Osteocyte (in vitro differentiated cells): ENCODE measurements at regions not wholly inside any gene's neighbourhood (a gene's known extent, or its start where the extent isn't known, plus 50 kb on each side); places are given as distances from the start of the nearest gene placed in this dataset.
A peak's percentile ranks its signal among the peaks of the same experiment; 100 is the strongest.

Experiments used
- DNase-seq: peaks from one replicate; pipeline ENCODE4 v3.0.0; 2021; ENCODE audit warnings: mixed read lengths; ENCODE audit not compliant: unreplicated experiment; ENCODE audit errors: extremely low spot score
- H3K27ac Mint-ChIP-seq: one replicate; pipeline ENCODE4 v1.8.0; 2021; ENCODE audit warnings: mild to moderate bottlenecking, mixed read lengths; ENCODE audit not compliant: unreplicated experiment
- H3K27me3 Mint-ChIP-seq: one replicate; pipeline ENCODE4 v1.8.0; 2021; ENCODE audit warnings: mixed read lengths; ENCODE audit not compliant: unreplicated experiment
- H3K36me3 Mint-ChIP-seq: one replicate; pipeline ENCODE4 v1.8.0; 2021; ENCODE audit warnings: mixed read lengths; ENCODE audit not compliant: unreplicated experiment
- H3K4me1 Mint-ChIP-seq: one replicate; pipeline ENCODE4 v1.8.0; 2021; ENCODE audit warnings: mixed read lengths; ENCODE audit not compliant: unreplicated experiment
- H3K4me3 Mint-ChIP-seq: one replicate; pipeline ENCODE4 v1.8.0; 2021; ENCODE audit warnings: mild to moderate bottlenecking, moderate library complexity, mixed read lengths; ENCODE audit not compliant: unreplicated experiment
- H3K9me3 Mint-ChIP-seq: one replicate; pipeline ENCODE4 v1.8.0; 2021; ENCODE audit warnings: mixed read lengths; ENCODE audit not compliant: unreplicated experiment
- CTCF ChIP-seq: fragments of 200-600 bp; sonication (generic); IDR thresholded peaks from 2 replicates; pipeline ENCODE4 v1.5.0; 2021; ENCODE audit warnings: antibody characterized with exemption, mild to moderate bottlenecking, moderate library complexity

- TF ChIP-seq CTCF: no peak
- no peak overlapping the region for H3K27ac Mint-ChIP-seq
- H3K4me3 Mint-ChIP-seq: no peak overlapping the region
- H3K36me3 Mint-ChIP-seq: no peaks in the 10 kb centered on the region
- no peaks in the 10 kb centered on the region for H3K4me1 Mint-ChIP-seq
- DNase-seq: no peak
- peaks cover 21% of the 10 kb centered on the region for H3K27me3 Mint-ChIP-seq
- H3K9me3 Mint-ChIP-seq: peaks cover 9% of the 10 kb centered on the region
These were observed 65.4 kb upstream of the DIP2C start for GRCh38 chr10:754914-755313.

GRCh38 chr10:753530-753929 lies 64.1 kb upstream of the DIP2C start:
- Mint-ChIP-seq H3K4me3 (no peak overlapping the region), H3K4me1 (no peaks in the 10 kb centered on the region), H3K27ac (no peak overlapping the region), H3K36me3 (no peaks in the 10 kb centered on the region), H3K9me3 (peaks cover 9% of the 10 kb centered on the region), H3K27me3 (peaks cover 19% of the 10 kb centered on the region)
- DNase-seq: no peak
- no peak for TF ChIP-seq CTCF

DNA sequence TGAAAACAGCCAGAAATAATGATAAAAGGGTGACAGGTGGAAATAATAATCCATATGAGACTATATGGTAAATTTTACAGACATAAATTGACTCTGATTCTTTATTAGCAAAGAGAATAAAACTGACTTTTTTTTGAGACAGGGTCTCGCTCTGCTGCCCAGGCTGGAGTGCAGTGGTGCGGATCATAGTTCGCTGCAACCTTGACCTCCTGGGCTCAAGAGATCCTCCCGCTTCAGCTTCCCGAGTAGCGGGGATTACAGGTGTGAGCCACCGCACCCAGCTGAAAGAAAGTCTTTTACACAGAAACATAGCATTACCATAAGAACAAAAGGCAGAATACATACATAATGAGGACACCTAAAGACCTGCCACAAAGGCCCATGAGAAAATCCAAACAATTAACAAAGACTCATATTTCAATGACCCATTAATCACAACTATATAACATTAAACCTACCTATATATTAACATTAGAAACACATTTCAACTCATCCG lies 51.5 kb upstream of the DIP2C start:
- Mint-ChIP-seq H3K9me3 (no peaks in the 10 kb centered on the region), H3K27me3 (peaks cover 27% of the 10 kb centered on the region), H3K27ac (no peak overlapping the region), H3K4me3 (no peak overlapping the region), H3K4me1 (no peaks in the 10 kb centered on the region), H3K36me3 (no peaks in the 10 kb centered on the region)
- TF ChIP-seq CTCF: no peak
- DNase-seq: no peak

- H3K27ac Mint-ChIP-seq: no peak overlapping the region
- H3K36me3 Mint-ChIP-seq: no peaks in the 10 kb centered on the region
- DNase-seq: peak; percentile 42
- no peaks in the 10 kb centered on the region for H3K4me1 Mint-ChIP-seq
- H3K27me3 Mint-ChIP-seq: peaks cover 30% of the 10 kb centered on the region
- H3K4me3 Mint-ChIP-seq: no peak overlapping the region
- H3K9me3 Mint-ChIP-seq: no peaks in the 10 kb centered on the region
- no peak for TF ChIP-seq CTCF
These were observed 49.9 kb upstream of the DIP2C start for GRCh38 chr10:739403-739802.
